HG03025 (cell line): ENCODE measurements at regions not wholly inside any gene's neighbourhood (a gene's known extent, or its start where the extent isn't known, plus 50 kb on each side); places are given as distances from the start of the nearest gene placed in this dataset.

ENCODE experiments used
- ATAC-seq: cut with Tn5 transposase; IDR thresholded peaks from one replicate; pipeline ENCODE4 v1.9.1; 2021; ENCODE audit warnings: mild to moderate bottlenecking, moderate library complexity; ENCODE audit not compliant: unreplicated experiment, low FRiP score

DNA sequence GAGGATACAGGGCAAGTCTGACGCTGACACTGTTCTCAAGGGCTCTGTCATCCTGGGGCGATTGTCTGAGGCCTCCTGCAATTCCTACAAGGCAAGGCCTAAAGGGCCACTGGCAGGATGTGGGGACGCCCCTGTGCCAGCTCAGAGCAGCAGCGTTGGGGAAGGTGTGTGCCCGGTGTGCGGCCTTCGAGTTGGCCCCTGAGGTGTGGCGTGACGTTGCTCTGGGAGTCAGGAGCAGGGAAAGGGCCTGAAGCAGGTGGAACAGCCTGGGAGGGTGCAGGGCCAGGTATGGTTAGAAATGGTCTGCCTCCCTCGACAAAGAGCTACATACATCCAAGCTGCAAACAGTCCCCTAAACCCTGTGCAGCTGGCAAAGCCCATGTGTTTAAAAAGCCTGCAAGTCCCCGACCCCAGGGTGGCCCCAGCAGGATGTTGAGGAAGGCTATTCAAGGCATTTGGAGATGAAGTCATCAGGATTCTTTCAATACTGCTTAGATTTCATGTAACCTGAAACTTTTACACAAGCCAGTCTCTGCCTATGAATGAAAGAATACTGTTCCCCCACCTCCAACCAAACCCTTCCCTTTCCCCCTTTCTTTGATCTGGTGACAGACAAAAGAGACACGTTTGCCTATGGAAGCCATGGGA is 142.5 kb upstream of the TNS3 start:
- ATAC-seq = no peak

DNA sequence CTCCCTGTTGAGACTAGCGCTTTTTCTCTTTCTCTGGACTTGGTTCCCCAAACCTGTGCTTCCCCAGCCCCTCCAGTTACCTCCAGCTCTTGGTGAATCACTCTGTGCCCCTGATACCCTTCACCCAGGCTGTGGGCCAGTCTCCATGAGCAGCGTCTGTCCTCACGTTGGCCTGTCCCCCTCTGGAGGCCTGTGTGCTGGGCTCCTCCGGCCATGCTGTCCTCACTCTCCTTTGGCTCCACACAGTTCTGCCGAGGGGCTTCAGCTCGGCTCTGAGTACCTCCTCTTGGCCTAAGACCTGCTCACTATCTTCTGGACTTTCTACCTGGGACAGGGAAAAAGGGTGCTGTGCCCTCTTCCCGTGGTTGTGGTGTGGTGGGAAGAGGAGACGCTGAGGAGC is 140.2 kb upstream of the TNS3 start:
- ATAC-seq = no peak

DNA sequence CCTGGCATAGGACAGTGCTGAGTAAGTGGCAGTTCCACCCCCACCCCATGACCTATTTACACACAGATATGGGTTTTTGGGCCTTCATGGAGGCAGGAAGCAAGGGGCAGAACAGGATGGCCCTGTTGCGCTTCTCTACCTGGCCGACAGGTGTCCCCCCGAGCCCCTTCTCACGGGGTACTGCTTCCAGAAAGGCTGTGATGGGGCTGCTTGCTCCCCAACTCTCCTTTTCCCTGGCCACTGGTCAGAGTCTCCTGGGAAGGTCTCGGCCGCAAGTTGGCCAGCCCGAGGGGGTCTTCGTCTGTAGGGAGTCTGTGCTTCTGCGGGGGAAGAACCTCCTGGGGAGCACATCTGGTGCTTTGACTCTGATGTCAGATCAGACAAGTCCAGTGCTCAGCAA is 139.8 kb upstream of the TNS3 start:
- no peak for ATAC-seq

DNA sequence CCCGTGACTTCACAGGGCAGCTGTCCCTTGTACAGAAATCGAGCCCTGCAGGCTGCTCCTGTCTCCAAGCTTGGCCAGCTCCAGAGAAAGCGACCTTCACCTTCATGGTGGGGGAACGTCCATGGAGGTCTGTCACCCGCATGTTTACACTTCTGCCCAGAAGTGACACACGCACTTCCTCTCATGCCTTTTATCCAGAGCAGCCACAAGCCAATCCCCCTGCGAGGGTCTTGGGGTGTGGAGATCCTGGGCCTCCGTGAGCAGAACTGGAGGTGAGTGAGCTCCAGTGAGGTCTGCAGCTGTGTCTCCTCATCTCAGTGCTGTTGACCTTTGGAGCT is 139.0 kb upstream of the TNS3 start:
- no peak for ATAC-seq

DNA sequence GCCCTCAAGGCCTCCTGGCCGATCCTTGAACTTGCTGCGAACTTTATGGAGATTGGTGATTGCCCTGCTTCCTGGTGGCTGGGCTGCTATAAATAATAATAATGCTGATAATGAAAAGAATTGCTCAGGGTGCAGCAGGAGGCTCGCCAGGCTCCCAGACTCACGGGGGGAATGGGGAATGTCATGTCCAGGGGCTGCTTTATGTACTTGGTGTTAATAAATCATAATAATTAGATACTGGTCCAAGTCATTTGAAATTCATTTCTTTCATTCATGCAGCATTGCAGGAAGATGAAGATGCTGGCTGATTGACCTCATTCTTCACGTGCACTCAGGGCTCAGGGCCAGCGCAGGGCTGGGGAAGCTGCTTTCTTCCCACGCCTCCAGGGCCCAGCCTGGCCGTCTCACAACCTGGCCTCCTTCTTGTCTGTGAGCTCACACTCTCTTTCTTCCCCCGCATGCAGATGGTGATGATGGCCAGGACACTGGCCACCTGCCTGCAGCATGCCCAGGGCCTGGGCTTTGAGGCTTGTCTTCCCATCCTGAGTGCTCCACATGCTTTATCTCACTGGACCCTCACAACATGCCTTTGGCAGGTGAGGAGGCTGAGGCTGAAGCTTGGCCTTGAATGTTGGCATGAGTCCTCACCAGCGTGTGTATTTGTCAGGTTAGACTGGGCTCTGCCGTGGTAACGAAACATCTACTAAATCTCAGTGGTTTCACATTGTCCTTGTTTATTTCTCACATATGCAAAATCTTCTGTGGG is 138.4 kb upstream of the TNS3 start:
- ATAC-seq = peak; percentile 83

DNA sequence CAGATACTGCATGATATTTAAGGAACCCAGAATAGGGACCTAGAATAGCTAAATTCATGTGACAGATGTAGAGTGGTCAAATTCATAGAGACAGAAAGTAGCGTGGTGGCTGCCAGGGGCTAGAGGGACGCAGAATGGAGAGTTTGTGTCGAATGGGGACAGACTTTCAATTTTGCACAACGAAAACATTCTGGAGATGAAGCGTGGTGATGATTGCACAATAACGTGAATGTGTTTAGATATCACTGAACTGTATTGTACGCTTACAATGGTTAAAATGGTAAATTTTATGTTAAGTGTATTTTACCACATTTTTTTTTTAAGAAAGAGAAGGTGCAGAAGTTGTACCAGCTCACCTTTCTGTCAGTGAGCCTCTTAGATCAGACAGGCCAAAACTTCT is 137.8 kb upstream of the TNS3 start:
- ATAC-seq = no peak

DNA sequence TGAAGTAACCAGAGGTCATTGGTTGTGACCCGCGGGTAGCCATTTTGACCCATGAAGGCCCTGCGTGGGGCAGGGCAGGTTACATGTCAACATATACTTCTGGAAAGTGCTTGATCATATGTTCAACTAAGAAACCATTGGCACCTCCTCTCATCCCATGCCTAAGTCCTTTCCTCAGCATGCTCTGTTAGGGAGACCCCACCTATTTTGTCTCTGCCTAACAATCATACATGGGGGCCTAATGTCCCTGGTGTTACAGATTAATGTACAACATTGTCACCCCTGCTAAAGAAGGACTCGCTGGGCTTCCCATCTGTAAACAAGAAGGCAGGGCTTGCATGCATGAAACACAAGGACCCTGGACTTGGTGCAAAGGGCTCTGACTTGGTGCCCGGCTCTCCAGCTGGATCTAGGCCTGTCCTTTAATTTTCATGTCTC is 133.7 kb upstream of the TNS3 start:
- no peak for ATAC-seq

DNA sequence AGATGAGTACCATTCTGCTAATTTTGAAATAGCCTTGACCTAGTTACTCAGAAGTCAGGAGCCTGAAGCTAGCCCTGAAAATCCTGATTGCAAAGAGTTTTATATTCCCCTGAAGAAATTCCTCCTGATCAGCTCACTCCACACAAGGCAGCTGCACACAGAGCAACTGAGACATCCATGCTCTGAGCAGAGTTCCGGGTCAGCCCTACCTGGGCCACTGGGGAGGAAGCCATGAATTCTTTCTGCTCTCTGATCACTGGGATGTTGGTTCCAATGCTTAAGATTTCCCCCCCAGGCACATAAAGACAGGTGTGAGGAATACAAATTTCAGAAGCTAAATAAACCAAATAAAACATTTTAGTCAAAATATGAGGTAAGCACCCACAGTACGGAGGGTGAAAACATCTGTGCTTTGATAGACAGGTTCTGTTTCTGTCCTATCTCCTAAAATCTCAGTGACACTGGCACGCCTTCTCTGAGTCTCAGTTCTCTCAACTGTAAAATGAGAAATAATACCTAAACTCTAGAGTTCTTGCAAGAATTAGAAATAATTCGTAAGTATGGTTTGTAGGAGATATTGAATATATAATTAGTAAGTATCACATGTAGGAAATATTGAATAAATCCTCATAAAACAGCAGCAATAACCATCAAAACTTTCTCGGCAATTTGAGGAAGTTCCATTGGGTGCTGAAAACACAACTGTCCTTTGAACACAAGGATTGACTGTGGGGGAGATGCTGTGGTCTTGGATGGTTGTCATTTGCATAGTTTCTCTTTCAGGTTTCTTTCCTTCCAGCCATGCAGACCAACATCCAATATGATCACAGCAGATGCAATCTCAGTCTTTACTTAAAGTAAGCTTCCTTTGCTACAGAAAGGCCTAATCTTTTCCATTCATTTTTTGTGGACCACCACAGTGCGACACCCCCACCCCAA is 133.0 kb upstream of the TNS3 start:
- peak; percentile 98 for ATAC-seq

DNA sequence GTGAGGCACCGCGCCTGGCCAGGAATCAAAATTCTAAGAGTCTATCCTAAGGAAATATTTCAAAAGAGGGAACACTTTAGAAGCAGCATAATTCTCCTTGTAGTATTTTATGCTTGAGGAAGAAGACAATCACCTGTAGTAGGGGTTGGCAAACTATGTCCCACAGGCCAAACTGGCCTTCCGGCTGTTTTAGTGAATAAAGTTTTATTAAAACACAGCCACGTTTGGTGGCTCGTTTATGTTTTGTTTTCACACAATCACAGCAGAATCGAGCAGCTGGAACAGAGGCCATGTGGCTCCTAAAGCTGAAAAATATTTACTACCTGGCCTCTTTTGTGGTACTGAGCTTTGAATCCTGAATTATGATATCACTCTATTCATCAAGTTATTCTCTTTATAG is 131.7 kb upstream of the TNS3 start:
- ATAC-seq = no peak

DNA sequence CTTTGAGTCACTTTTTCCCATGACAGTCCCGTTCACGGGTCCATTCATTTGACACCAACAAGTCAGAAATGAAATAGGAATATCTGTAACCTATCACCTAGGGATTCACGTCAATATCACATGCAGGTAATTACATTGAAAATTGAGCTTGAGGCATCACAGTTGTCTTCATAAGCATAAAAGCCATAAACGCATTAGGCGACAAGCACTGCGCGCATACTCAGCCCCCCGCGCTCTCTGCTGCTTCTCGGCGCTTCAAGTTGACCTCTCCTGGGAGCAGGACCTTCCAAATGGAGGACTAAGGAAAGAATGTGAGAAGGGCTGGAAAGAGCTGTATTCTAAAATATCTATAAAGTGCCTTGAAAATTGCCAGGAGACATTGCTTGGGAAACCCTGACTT is 130.5 kb upstream of the TNS3 start:
- ATAC-seq = no peak

DNA sequence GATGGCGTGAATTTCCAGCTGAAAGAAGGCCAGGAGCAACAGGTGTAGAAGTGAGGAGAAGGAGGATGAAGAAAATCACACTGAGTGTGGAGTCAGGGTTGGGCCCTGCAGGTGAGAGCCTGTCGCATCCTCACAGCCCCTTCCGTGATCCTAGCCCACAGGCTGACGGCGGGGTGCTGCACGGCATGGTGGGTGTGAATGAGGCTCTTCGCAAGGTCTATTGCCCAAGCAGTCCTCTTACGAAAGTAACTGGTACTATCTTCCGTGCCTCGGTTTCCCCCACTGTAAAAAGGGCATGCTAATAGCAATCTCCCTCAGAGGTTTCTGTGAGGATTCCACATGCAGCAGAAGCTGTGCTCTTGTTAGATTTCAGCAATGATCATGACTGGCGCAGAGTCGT is 129.9 kb upstream of the TNS3 start:
- no peak for ATAC-seq

DNA sequence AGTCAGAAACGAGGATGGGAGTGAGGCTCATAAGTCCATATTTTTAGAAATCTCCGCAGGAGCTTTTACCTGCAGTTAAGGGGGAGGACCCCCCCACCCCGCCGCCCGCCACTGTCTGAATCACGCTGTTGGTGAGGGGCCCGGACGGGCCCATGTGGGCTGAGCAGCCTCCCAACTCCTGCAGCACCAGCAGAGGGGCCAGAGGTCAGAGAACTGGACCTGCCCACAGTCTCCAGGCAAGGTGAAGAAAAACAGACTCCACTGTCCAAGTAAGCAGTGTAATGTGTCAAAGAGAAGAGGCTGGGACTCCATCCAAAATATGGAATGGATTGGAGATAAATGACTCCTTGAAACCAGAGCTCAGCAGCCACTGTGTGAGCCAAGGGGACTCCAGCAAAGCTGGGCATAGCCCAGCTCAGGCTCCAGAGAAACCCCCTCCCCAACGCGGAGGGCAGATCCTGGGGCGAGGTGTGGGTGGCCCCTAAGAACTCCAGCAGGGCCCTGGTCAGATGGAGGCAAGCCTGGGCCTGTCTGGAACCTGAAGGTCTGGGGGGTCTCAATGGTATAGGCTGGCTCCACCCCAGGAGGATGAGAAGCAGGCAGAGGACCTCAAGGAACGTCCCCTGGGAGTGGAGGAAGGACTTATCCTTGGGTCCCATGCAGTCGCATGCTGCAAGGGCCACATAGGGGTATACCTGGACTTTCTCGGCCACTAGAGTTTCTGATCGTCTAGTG is 128.5 kb upstream of the TNS3 start:
- ATAC-seq = no peak

DNA sequence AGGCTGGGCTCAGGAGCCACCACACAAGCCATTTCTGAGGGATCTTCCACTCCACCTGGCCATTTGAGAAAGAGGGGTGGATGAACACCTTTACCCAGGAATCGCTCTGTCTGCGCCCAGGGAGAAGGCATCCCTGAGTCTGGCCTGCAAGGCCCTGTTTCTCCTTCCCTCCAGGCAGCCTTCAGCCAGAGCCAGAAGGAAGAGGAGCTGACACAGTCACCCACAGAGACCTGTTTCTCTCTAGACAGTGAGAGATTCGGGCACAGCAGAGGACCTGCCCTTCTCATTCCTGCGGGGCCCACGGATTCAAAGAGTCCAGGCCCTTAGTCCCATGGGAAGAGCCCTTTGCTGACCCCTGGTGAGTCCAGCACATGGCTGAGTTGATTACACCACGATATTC is 127.5 kb upstream of the TNS3 start:
- no peak for ATAC-seq

DNA sequence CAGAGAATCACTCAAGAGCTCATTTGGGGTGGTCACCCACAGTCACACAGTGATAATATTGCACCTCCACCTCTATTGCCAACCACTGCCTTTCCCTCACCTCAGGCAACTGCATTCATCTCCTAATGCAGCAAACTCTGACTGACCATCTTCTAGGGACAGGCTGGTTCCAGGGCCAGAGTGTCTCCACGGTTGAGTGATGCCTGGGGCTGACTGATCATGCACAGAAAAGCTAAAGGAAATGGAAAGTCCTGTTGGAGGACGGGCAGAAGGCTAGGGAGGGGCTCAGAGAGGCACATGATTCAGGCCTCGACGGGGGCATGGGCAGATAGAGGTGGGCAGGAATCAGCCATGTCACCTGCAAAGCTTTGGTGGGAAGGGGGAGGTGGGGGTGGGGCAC is 127.1 kb upstream of the TNS3 start:
- no peak for ATAC-seq

DNA sequence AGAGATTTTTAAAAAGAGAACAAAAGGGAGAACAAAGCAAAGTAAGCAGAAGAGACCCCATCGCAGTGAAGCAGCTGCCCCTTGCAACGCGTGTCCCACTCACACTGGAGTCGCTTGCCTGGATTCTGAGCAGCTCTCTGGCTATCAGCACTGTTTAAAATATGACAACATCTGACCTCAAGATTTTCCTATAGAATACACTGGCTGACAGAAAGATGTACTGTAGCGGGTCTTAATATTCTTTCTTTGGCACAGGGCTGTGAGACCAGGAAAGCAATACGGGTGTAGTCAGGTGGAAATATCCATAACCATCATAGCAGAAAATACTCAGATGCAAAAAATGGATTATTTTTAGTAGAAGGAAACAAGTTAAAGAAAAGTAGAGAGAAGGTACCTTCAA is 125.7 kb upstream of the TNS3 start:
- ATAC-seq = no peak

DNA sequence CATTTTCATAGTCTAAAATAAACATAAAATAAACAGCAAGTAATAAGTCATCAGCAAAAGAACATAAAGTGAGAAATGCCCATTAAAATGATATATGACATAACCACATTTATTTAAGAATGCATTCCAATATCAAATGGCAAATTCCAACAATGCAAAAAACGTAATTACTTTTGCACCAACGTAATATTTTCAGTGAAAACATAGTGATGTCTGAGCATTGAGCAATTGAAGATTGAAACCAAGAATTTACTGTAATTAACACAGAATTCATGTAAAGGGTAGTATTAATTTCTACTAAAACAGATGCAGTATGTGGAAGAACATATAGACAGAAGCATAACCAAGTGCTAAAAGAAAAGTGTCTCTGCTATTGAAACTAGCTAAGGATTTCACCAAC is 123.0 kb upstream of the TNS3 start:
- no peak for ATAC-seq

DNA sequence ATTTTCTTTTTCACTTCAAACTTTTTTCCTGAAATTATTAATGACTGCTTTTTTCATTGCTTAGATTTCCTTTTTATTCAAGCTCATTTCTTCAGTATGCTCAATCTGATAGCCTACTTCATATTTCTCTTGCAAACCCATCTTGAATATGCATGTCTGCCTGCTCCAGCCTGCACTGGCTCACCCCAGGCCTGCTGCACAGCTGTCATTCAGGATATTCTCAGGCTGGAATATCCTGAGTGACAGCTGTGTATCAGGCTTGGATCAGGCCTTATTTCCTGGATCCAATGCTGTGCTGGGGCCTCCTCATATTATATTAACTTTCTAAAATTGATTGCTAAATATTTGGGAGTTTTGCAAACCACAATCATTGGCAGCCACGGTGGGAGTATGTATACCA is 120.2 kb upstream of the TNS3 start:
- no peak for ATAC-seq

DNA sequence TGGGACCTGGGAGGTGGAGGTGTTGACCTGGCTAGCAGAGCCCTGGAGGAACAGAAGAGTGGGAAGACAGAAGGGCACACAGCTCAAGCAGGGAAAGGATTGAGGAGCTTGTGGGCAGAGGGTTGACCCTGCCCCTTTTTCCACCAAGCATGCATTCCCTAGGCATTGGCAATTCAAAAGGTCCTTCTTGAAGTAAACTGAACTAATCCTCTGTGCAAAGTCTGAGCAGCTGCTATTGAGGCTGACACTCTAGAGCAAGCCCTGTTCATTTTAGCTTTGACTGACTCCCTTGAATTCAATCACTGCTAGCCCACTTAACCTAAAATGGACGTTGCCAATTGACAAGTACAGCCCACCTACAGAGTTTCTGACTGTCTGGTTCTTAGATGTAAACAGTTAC is 116.5 kb upstream of the TNS3 start:
- ATAC-seq = no peak

DNA sequence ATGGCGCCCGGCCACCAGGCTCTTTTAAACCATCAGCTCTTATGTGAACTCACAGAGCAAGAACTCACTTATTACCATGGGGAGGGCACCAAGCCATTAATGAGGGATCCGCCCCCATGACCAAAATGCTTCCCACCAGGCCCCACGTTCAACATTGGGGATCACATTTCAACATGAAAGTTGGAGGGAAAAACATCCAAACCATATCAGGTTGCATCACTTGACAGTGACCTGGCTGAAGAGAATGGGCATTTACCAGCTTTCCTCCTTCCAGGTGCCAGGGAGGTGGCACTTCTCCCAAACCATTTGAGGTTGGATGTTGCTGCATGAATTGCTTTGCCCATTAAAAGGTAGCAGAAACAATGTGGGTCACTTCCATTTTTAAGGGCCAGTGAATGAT is 115.6 kb upstream of the TNS3 start:
- no peak for ATAC-seq

DNA sequence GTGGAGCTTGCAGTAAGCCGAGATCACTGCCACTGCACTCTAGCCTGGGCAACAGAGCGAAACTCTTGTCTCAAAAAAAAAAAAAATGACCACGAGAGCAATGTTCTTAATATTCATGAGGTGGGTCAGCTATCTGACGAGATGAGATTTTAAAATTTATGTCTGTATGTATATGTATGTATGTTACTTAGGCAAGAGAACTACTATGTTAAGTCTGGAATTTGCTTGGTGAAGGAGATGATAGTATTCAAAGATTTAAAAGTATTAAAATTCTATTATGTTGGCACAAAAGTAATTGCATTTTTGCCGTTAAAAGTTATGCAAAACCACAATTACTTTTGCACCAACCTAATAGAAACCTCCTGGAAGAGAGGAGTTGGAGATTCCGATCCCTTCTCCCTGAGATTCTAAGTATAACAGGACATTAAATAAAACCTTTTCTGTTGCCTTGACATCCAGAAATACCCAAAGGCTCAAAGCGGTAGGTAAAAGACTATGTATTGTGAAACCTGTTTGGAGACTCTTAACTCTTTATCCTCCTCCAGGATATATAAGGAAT is 114.3 kb upstream of the TNS3 start:
- ATAC-seq = no peak
